ENCODE measurements at regions not wholly inside any gene's neighbourhood (a gene's known extent, or its start where the extent isn't known, plus 50 kb on each side); places are given as distances from the start of the nearest gene placed in this dataset.

GRCh38 chr17:36683387-36683786 lies 82.0 kb downstream of the MRM1 start:
- no peak overlapping the region for H3K27ac Mint-ChIP-seq
- H3K4me1 Mint-ChIP-seq (ENCODE audit: low read depth): no peaks in the 10 kb centered on the region
- H3K4me3 Mint-ChIP-seq (ENCODE audit: low read depth): no peak overlapping the region
- H3K36me3 Mint-ChIP-seq (ENCODE audit: insufficient read depth): no peaks in the 10 kb centered on the region
- no peak for TF ChIP-seq CTCF (IDR thresholded peaks at IDR 0.05; ENCODE audit: unreplicated experiment)
- H3K9me3 Mint-ChIP-seq (ENCODE audit: low read depth): no peaks in the 10 kb centered on the region
- H3K27me3 Mint-ChIP-seq: peaks cover 29% of the 10 kb centered on the region
- no peak for DNase-seq (ENCODE audit: low spot score, unreplicated experiment)

- Mint-ChIP-seq H3K4me1 (ENCODE audit: low read depth) (peaks cover 4% of the 10 kb centered on the region), H3K36me3 (ENCODE audit: insufficient read depth) (no peaks in the 10 kb centered on the region), H3K27me3 (peaks cover 29% of the 10 kb centered on the region), H3K4me3 (ENCODE audit: low read depth) (no peak overlapping the region), H3K27ac (no peak overlapping the region), H3K9me3 (ENCODE audit: low read depth) (no peaks in the 10 kb centered on the region)
- TF ChIP-seq CTCF (IDR thresholded peaks at IDR 0.05; ENCODE audit: unreplicated experiment): no peak
- no peak for DNase-seq (ENCODE audit: low spot score, unreplicated experiment)
Observed at GRCh38 chr17:36684134-36684533, 82.8 kb downstream of the MRM1 start.

GRCh38 chr17:36686123-36686669 lies 84.8 kb downstream of the MRM1 start:
- H3K36me3 Mint-ChIP-seq (ENCODE audit: insufficient read depth): no peaks in the 10 kb centered on the region
- peaks cover 5% of the 10 kb centered on the region for H3K4me1 Mint-ChIP-seq (ENCODE audit: low read depth)
- H3K4me3 Mint-ChIP-seq (ENCODE audit: low read depth): no peak overlapping the region
- H3K27me3 Mint-ChIP-seq: peaks cover 25% of the 10 kb centered on the region
- TF ChIP-seq CTCF (IDR thresholded peaks at IDR 0.05; ENCODE audit: unreplicated experiment): no peak
- DNase-seq (ENCODE audit: low spot score, unreplicated experiment): no peak
- no peak overlapping the region for H3K27ac Mint-ChIP-seq
- H3K9me3 Mint-ChIP-seq (ENCODE audit: low read depth): no peaks in the 10 kb centered on the region

GRCh38 chr17:36687736-36688135 lies 86.4 kb downstream of the MRM1 start:
- peaks cover 28% of the 10 kb centered on the region for H3K27me3 Mint-ChIP-seq
- H3K27ac Mint-ChIP-seq: no peak overlapping the region
- no peaks in the 10 kb centered on the region for H3K9me3 Mint-ChIP-seq (ENCODE audit: low read depth)
- TF ChIP-seq CTCF (IDR thresholded peaks at IDR 0.05; ENCODE audit: unreplicated experiment): no peak
- peaks cover 5% of the 10 kb centered on the region for H3K4me1 Mint-ChIP-seq (ENCODE audit: low read depth)
- H3K4me3 Mint-ChIP-seq (ENCODE audit: low read depth): no peak overlapping the region
- DNase-seq (ENCODE audit: low spot score, unreplicated experiment): no peak
- no peaks in the 10 kb centered on the region for H3K36me3 Mint-ChIP-seq (ENCODE audit: insufficient read depth)

GRCh38 chr17:36689089-36689667 lies 87.8 kb downstream of the MRM1 start:
- peaks cover 28% of the 10 kb centered on the region for H3K27me3 Mint-ChIP-seq
- H3K4me1 Mint-ChIP-seq (ENCODE audit: low read depth): peaks cover 5% of the 10 kb centered on the region
- no peaks in the 10 kb centered on the region for H3K9me3 Mint-ChIP-seq (ENCODE audit: low read depth)
- DNase-seq (ENCODE audit: low spot score, unreplicated experiment): no peak
- no peak overlapping the region for H3K27ac Mint-ChIP-seq
- no peak for TF ChIP-seq CTCF (IDR thresholded peaks at IDR 0.05; ENCODE audit: unreplicated experiment)
- H3K4me3 Mint-ChIP-seq (ENCODE audit: low read depth): no peak overlapping the region
- H3K36me3 Mint-ChIP-seq (ENCODE audit: insufficient read depth): no peaks in the 10 kb centered on the region
